B cell (primary cell): ENCODE measurements at regions not wholly inside any gene's neighbourhood (a gene's known extent, or its start where the extent isn't known, plus 50 kb on each side); places are given as distances from the start of the nearest gene placed in this dataset.

ENCODE experiments used
- ATAC-seq: fragments of 200-7000 bp; cut with Tn5 transposase; one replicate; pipeline ENCODE4 v1.10.0; 2021; ENCODE audit warnings: low read depth, mild to moderate bottlenecking, moderate number of reproducible peaks, moderate library complexity
- CTCF ChIA-PET: fragments of 350-600 bp; sonication (Branson Sonifier 250); formaldehyde crosslinking; loops from one replicate; lab custom pipeline; 2021; ENCODE audit warnings: antibody characterized with exemption, inconsistent platforms; lab: Charles Lee
- POLR2A ChIA-PET: fragments of 350-600 bp; sonication (Branson Sonifier 250); formaldehyde crosslinking; loops from one replicate; lab custom pipeline; 2021; ENCODE audit warnings: antibody characterized with exemption; lab: Charles Lee
- DNase-seq: peaks from one replicate; pipeline ENCODE4 v3.0.0; 2013
- H2AFZ ChIP-seq: 2 replicates; pipeline ENCODE4 v1.6.1; 2012; ENCODE audit warnings: mild to moderate bottlenecking, low read depth, low read length; ENCODE audit not compliant: insufficient read depth, poor library complexity, severe bottlenecking
- H3K27ac ChIP-seq, 2 donors: 1 replicate in 1 of 2; 2 replicates in 1 of 2; pipeline ENCODE4 v1.5.1; 2012 to 2013; ENCODE audit warnings: low read length in 2 of 2, mild to moderate bottlenecking in 2 of 2, moderate library complexity in 1 of 2
- H3K27me3 ChIP-seq, 4 experiments: fragments of 200-600 bp in 1 of 4; sonication (generic) in 1 of 4; replicated peaks in 1 of 4; 1 replicate in 2 of 4; 2 replicates in 2 of 4; pipeline versions ENCODE4 v1.6.1 to v1.7.0; 2013 to 2016; ENCODE audit warnings: low read length in 3 of 4, mild to moderate bottlenecking in 2 of 4, mixed read lengths in 1 of 4, moderate library complexity in 1 of 4; ENCODE audit not compliant: insufficient read depth in 4 of 4, control insufficient read depth in 3 of 4; ENCODE audit errors: control extremely low read depth in 1 of 4
- H3K36me3 ChIP-seq, 2 experiments: replicated peaks in 1 of 2; 1 replicate in 1 of 2; 2 replicates in 1 of 2; pipeline versions ENCODE4 v1.6.1 to v1.7.1; 2013; ENCODE audit warnings: low read length in 1 of 2; ENCODE audit not compliant: insufficient read depth in 2 of 2, control insufficient read depth in 1 of 2; ENCODE audit errors: control extremely low read depth in 1 of 2, extremely low read depth in 1 of 2
- H3K4me1 ChIP-seq, 2 donors: fragments of 200-600 bp in 1 of 2; sonication (generic) in 1 of 2; 1 replicate in 1 of 2; 2 replicates in 1 of 2; pipeline versions ENCODE4 v1.5.1 to v1.6.1; 2013 to 2017; ENCODE audit warnings: low read length in 2 of 2; ENCODE audit not compliant: control insufficient read depth in 2 of 2, insufficient read depth in 2 of 2
- H3K4me2 ChIP-seq: replicated peaks from 2 replicates; pipeline ENCODE3; 2012; ENCODE audit warnings: mild to moderate bottlenecking, low read depth, low read length; ENCODE audit not compliant: poor library complexity, severe bottlenecking
- H3K4me3 ChIP-seq, 5 experiments: fragments of 200-600 bp in 1 of 5; sonication (generic) in 1 of 5; 1 replicate in 3 of 5; 2 replicates in 2 of 5; pipeline versions ENCODE4 v1.5.1 to v1.7.0; 2011 to 2016; ENCODE audit warnings: low read length in 4 of 5, mild to moderate bottlenecking in 4 of 5, low read depth in 2 of 5, control low read depth in 1 of 5, moderate library complexity in 1 of 5; ENCODE audit not compliant: insufficient read depth in 1 of 5; ENCODE audit errors: control extremely low read depth in 1 of 5, extremely low read depth in 1 of 5
- H3K79me2 ChIP-seq: fragments of 200-600 bp; sonication (generic); one replicate; pipeline ENCODE4 v1.6.0; 2016; ENCODE audit warnings: low read length; ENCODE audit not compliant: control insufficient read depth, insufficient read depth
- H3K9ac ChIP-seq: fragments of 200-600 bp; sonication (generic); 2 replicates; pipeline ENCODE4 v1.6.1; 2017; ENCODE audit warnings: mild to moderate bottlenecking, low read length, moderate library complexity
- H3K9me3 ChIP-seq, 3 donors: one replicate each; pipeline versions ENCODE4 v1.6.1 to v1.7.1; 2013; ENCODE audit warnings: low read length in 2 of 3; ENCODE audit not compliant: control insufficient read depth in 2 of 3, insufficient read depth in 1 of 3; ENCODE audit errors: control extremely low read depth in 1 of 3
- H4K20me1 ChIP-seq: 2 replicates; pipeline ENCODE4 v1.6.0; 2012; ENCODE audit warnings: mild to moderate bottlenecking, low read length; ENCODE audit not compliant: insufficient read depth, control insufficient read depth, poor library complexity, severe bottlenecking
- H3K27ac Mint-ChIP-seq: one replicate; pipeline ENCODE4 v1.8.0; 2021; ENCODE audit warnings: mixed read lengths
- H3K27me3 Mint-ChIP-seq: one replicate; pipeline ENCODE4 v1.8.0; 2021; ENCODE audit warnings: mixed read lengths
- H3K4me1 Mint-ChIP-seq: one replicate; pipeline ENCODE4 v1.8.0; 2021; ENCODE audit warnings: mixed read lengths
- H3K4me3 Mint-ChIP-seq: one replicate; pipeline ENCODE4 v1.8.0; 2021; ENCODE audit warnings: mixed read lengths
- H3K9me3 Mint-ChIP-seq: one replicate; pipeline ENCODE4 v1.8.0; 2022; ENCODE audit warnings: mixed read lengths; ENCODE audit not compliant: insufficient read depth
- CTCF ChIP-seq: fragments of 200-600 bp; IDR thresholded peaks from one replicate; pipeline ENCODE4 v1.8.0; 2022; ENCODE audit warnings: antibody characterized with exemption, mild to moderate bottlenecking
- EZH2 ChIP-seq: IDR thresholded peaks from 2 replicates; pipeline ENCODE4 v1.6.1; 2012; ENCODE audit warnings: borderline replicate concordance, low read depth, mild to moderate bottlenecking, moderate library complexity, low read length; ENCODE audit not compliant: insufficient read depth, poor library complexity, severe bottlenecking
- WGBS: methylation state at CpG from one replicate; pipeline ENCODE4 v1.1.5; 2013; ENCODE audit warnings: missing lambda C conversion rate; ENCODE audit not compliant: insufficient coverage; 5-methylcytosine and 5-hydroxymethylcytosine counted together
- intact Hi-C: fragments of 100-400 bp; cut with micrococcal nuclease; formaldehyde crosslinking; loops from one replicate; pipeline ENCODE4 v1.10.0; 2022

GRCh38 chr1:199959033-199959774 is 68.3 kb upstream of the NR5A2 start:
- ATAC-seq (no peak), DNase-seq (no peak)
- no peaks in the 10 kb centered on the region for H3K4me1 ChIP-seq
- H4K20me1 ChIP-seq: no peaks in the 10 kb centered on the region
- no peaks in the 10 kb centered on the region for H3K36me3 ChIP-seq
- peaks cover 0 to 20% (median 6%) of the 10 kb centered on the region in 3 donors for H3K9me3 ChIP-seq
- no peak overlapping the region for H2AFZ ChIP-seq
- Mint-ChIP-seq H3K9me3 (no peaks in the 10 kb centered on the region), H3K27ac (no peak overlapping the region), H3K27me3 (peaks cover 42% of the 10 kb centered on the region), H3K4me3 (no peak overlapping the region), H3K4me1 (no peaks in the 10 kb centered on the region)
- no peak for TF ChIP-seq CTCF
- no peak for TF ChIP-seq EZH2
- POLR2A ChIA-PET: no interaction called here
- CTCF ChIA-PET: no interaction called here
- no peak overlapping the region for H3K4me2 ChIP-seq
- no peak overlapping the region for H3K9ac ChIP-seq
- WGBS: 98% methylated on average over 19 of the region's 29 CpGs
- peaks cover 0 to 15% (median 7%) of the 10 kb centered on the region in 4 experiments for H3K27me3 ChIP-seq
- H3K79me2 ChIP-seq: no peaks in the 10 kb centered on the region
- no peak overlapping the region for H3K4me3 ChIP-seq
- no peak overlapping the region for H3K27ac ChIP-seq
- intact Hi-C loops: no loop called here

DNA sequence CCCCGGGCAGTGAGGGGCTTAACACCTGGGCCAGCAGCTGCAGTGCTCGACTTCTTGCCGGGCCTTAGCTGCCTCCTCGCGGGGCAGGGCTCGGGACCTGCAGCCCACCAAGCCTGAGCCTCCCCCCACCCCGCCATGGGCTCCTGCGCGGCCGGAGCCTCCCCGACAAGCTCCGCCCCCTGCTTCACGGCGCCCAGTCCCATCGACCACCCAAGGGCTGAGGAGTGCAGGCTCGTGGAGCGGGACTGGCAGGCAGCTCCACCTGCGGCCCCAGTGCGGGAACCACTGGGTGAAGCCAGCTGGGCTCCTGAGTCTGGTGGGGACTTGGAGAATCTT is 67.8 kb upstream of the NR5A2 start:
- DNase-seq: no peak
- intact Hi-C loops: no loop called here

More for the DNA sequence above, 67.8 kb upstream of the NR5A2 start:
- WGBS: 96% methylated on average over 17 of the region's 19 CpGs
- Mint-ChIP-seq H3K9me3 (no peaks in the 10 kb centered on the region), H3K27ac (no peak overlapping the region), H3K4me3 (no peak overlapping the region), H3K27me3 (peaks cover 41% of the 10 kb centered on the region), H3K4me1 (no peaks in the 10 kb centered on the region)
- Histone ChIP-seq H3K27me3 (peaks cover 0 to 16% (median 7%) of the 10 kb centered on the region in 4 experiments), H3K9ac (no peak overlapping the region), H3K79me2 (no peaks in the 10 kb centered on the region), H4K20me1 (no peaks in the 10 kb centered on the region), H3K9me3 (peaks cover 0 to 20% (median 6%) of the 10 kb centered on the region in 3 donors), H3K4me2 (no peak overlapping the region), H3K4me1 (no peaks in the 10 kb centered on the region), H3K27ac (no peak overlapping the region), H3K36me3 (no peaks in the 10 kb centered on the region), H3K4me3 (no peak overlapping the region), H2AFZ (no peak overlapping the region)
- no peak for ATAC-seq
- TF ChIP-seq EZH2 (no peak), CTCF (no peak)
- POLR2A ChIA-PET: no interaction called here
- CTCF ChIA-PET: no interaction called here
